GM19035 (cell line): ENCODE measurements at regions not wholly inside any gene's neighbourhood (a gene's known extent, or its start where the extent isn't known, plus 50 kb on each side); places are given as distances from the start of the nearest gene placed in this dataset.
"Not testable (repeated sequence)": the region's sequence is repeated elsewhere in the genome, so short reads cannot be mapped to it uniquely, and the experiment has no call there.

Source experiments
- ATAC-seq: cut with Tn5 transposase; IDR thresholded peaks from one replicate; pipeline ENCODE4 v1.9.1; 2021; ENCODE audit not compliant: unreplicated experiment

GRCh38 chr2:8230466-8230865, 451.4 kb upstream of the ID2 start:
- no peak for ATAC-seq

DNA sequence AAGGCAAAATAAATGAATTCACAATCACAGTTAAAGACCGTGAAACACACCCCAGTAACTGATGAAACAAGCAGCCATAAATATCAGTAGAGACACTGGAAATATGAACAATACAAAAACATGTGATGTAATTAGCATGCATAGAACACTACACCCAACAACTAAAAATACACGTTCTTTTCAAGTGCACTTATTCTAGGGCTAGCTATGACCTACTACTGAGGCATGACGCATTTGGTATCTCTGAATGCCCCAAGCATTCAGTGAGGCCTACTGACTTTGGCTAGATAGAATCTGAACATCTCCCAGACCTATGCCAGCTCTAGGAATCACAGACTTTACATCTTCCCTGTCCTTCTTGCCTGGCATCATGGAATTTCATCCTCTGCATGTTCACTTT, 450.0 kb upstream of the ID2 start:
- no peak for ATAC-seq

- no peak for ATAC-seq
These were observed 449.0 kb upstream of the ID2 start for GRCh38 chr2:8232871-8233270.

DNA sequence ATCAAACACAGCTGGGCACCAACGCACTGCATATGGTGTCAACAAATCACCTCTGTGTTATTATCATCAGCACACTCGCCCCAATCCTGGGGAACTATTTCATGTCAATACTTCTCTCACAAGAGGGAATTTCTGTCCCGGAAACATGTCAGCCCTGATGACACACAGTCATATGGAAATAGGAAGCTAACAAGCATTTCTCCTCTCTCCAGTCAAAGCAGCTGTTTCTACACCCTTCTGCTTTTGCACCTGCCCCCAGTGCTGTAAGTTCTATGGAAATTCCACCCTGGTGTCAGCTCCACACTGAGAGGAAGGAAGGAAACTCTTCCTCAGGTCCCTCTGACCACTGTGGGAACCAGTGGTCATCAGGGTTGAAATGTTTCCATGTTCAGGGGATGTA, 447.6 kb upstream of the ID2 start:
- ATAC-seq = peak; percentile 25

DNA sequence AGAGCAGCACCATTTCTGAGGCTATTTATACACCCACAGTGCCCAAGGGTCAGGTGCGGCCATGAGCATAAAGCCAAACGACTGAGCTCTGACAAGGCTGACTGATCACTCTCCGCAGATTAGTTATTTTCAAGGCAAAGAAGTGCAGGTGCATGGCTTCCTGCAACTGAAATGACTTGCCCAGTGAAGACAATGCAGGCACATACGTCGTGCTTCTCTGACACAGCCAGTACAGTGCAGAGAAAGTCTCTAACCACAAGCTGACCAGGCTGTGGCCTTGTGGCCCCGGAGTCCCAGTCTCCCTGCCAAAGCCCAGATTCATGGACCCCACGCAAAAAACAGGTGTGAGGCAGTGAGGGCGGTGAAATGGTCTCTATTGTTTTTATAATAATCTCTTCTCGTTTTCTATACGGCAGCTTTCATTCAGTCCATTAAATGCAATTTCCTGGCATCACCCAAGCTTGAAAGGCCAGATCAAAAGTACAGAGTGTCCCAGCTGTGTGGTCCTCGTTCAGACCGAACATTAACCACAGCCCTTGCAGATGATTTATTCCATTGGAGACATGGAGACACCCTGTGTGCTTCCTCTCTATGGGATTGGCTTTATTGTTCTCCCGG, 447.0 kb upstream of the ID2 start:
- peak; percentile 97 for ATAC-seq

DNA sequence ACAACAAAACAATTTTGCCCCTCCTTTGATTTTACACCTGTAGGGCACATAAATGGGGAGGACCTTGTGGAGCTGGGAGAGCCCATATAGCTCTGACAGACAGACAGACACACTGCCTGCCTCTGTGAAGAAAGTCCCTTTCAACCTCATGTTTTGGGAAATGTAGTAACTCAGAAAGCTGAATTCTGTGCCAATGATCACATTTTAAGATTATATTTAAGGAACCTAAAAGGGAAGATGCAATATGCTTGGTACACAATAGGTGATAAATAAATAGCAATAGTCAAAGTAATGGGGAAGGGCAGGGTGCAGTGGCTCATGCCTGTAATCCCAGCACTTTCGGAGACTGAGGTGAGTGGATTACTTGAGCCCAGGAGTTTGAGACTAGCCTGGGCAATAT, 446.4 kb upstream of the ID2 start:
- no peak for ATAC-seq

DNA sequence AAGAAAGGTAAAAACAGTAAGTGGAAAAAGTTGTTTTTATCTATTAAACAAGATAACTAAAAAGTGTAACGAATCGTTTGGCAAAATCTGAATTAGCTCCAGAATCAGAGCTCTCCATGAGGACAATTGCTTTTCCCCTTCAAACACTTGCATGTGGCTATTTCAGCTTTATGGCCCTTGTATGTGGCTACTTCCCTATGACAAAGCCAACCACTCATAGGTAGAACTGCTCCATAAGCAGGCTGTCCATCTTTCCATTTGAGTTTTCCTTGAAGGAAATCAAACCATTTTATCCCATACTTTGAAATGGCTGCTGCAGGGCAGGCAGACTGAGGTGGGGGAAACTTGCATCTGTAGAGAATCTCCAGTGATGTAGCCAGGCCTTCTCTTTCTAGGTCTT, 445.5 kb upstream of the ID2 start:
- ATAC-seq = no peak

DNA sequence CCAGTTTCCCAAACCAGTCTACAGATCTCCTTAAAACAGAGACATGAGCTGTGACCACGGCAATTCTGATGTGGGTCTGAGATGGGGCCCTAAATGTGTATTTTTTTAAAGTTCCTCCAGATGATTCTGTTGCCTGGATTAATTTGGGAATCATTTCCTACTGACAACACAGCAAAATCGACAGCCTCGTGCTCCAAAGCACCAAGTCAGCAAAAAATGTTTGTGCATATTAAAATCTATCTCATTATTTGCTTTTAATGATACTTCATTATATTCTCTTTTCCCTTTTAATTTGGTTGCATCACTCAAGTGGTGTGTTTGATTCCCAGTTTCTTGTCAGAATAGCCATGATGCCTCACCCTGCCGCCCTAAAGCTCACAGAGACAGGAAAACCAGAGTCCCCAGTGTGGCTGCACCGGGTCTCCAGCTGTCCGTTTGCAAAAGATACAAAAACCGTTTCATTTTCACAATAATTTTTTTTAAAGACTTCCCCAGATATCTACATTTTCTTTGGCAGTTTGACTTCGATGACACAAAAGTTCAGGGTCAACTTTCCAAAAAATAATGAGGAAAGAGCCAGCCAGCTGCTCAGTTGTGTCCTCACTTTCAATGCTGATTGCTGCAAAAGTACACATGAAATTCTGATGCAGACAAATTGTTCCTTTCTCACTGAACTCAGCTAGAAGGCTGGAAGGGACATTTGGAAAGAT, 443.2 kb upstream of the ID2 start:
- no peak for ATAC-seq

GRCh38 chr2:8239531-8240088, 442.2 kb upstream of the ID2 start:
- no peak for ATAC-seq

GRCh38 chr2:8241317-8241716, 440.5 kb upstream of the ID2 start:
- ATAC-seq = no peak

GRCh38 chr2:8242739-8243138, 439.1 kb upstream of the ID2 start:
- no peak for ATAC-seq

GRCh38 chr2:8243748-8244400, 438.0 kb upstream of the ID2 start:
- ATAC-seq = no peak

GRCh38 chr2:8244639-8245038, 437.2 kb upstream of the ID2 start:
- ATAC-seq = no peak

- no peak for ATAC-seq
These were observed 435.7 kb upstream of the ID2 start for GRCh38 chr2:8246137-8246536.

DNA sequence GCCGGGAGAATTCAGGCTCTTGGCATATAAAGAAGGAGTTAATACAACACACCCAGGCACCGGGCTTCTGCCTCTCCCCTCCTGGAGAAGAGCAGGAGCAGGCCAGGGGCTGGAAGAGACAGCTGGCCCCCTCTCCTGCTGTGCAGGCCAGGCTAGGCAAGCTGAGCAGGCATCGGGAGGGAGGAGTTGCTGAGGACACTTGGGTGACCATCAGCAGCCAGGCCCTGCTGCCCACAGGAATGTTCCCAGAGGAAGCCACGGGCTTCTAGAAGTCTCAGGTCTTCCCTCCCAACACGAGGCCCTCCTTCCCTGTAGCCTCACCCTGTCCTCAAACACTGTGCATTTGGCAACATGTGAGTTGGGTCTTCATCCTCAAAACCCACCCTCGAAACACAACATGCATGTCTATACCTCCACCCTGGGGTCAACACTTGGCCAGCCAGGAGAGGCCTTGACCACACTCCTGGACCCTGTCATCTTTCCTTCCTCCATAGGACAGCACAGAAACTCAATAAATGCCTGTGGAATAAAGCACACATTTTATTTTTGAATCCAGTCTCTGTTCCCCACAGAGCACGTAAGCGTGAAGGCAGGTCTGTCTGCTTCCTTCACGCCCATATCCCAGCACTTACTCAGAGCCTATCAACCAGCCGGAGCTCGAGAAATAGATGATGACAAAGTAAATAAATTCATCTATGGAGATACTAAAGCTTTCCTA, 433.8 kb upstream of the ID2 start:
- ATAC-seq = no peak

GRCh38 chr2:8248623-8248957, 433.3 kb upstream of the ID2 start:
- ATAC-seq = no peak

DNA sequence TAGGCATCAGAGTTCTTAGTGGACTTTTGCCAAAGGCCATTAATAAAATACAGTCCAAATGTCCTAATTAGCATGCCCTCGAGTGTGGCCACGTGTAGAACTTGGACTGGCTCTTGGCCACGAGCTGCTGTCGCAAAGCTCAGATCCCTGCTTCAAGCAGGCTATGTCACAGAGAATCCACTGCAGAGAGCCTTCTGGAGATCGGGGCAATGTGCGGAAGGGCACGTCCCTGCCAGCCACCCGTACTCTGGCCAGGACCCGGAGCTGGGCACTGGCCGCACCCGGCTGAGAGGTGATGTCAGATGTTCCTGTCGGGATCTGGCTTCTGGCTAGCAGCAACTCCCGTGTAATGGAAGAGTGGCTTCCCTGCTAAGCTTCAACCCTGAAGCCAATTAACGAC, 432.7 kb upstream of the ID2 start:
- ATAC-seq = no peak

- ATAC-seq = no peak
These were observed 432.1 kb upstream of the ID2 start for GRCh38 chr2:8249769-8250168.

GRCh38 chr2:8250290-8250689, 431.6 kb upstream of the ID2 start:
- ATAC-seq = not testable (repeated sequence)

DNA sequence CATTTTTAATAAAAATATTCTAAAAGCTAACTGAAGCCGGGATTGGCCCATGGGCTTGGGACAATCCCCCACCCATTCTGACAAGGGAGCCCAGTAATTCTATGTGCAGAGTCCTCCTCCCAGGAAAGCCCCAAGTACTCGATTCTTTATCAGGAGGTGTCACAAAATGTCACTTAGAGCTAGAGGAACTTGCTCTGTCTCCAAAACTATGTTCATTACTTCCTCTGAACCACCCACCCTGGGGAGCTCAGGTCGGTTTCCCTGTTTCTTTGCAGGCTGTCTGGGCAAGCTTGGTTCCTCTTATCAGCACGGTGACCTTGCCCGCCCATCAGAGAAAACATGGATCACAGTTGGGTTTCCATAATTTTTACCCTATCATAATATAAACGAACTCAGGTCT, 430.6 kb upstream of the ID2 start:
- ATAC-seq = no peak

- no peak for ATAC-seq
These were observed 430.0 kb upstream of the ID2 start for GRCh38 chr2:8251856-8252255.
